Activated CD4-positive, alpha-beta memory T cell treated with anti-CD3 and anti-CD28 coated beads, Interleukin-2, amount 10 ng/mL, durations not matched to agents 7 days and 5 days (primary cell): ENCODE measurements at regions not wholly inside any gene's neighbourhood (a gene's known extent, or its start where the extent isn't known, plus 50 kb on each side); places are given as distances from the start of the nearest gene placed in this dataset.

Source experiments
- CTCF ChIA-PET: fragments of 350-600 bp; sonication (Branson Sonifier 250); formaldehyde crosslinking; loops from one replicate; lab custom pipeline; 2021; ENCODE audit warnings: antibody characterized with exemption, inconsistent platforms; lab: Charles Lee
- POLR2A ChIA-PET: fragments of 350-600 bp; sonication (Branson Sonifier 250); formaldehyde crosslinking; loops from one replicate; lab custom pipeline; 2021; ENCODE audit warnings: antibody characterized with exemption; lab: Charles Lee
- DNase-seq: peaks from one replicate; pipeline ENCODE4 v3.0.0-alpha.2; 2020
- H3K27ac Mint-ChIP-seq: one replicate; pipeline ENCODE4 v1.8.0; 2021; ENCODE audit warnings: mild to moderate bottlenecking, mixed read lengths
- H3K27me3 Mint-ChIP-seq: one replicate; pipeline ENCODE4 v1.8.0; 2021; ENCODE audit warnings: mixed read lengths
- H3K36me3 Mint-ChIP-seq: one replicate; pipeline ENCODE4 v1.8.0; 2021; ENCODE audit warnings: low read depth, mixed read lengths
- H3K4me1 Mint-ChIP-seq: one replicate; pipeline ENCODE4 v1.8.0; 2021; ENCODE audit warnings: mixed read lengths
- H3K4me3 Mint-ChIP-seq: one replicate; pipeline ENCODE4 v1.8.0; 2021; ENCODE audit warnings: mild to moderate bottlenecking, mixed read lengths
- H3K9me3 Mint-ChIP-seq: one replicate; pipeline ENCODE4 v1.8.0; 2021; ENCODE audit warnings: mixed read lengths

DNA sequence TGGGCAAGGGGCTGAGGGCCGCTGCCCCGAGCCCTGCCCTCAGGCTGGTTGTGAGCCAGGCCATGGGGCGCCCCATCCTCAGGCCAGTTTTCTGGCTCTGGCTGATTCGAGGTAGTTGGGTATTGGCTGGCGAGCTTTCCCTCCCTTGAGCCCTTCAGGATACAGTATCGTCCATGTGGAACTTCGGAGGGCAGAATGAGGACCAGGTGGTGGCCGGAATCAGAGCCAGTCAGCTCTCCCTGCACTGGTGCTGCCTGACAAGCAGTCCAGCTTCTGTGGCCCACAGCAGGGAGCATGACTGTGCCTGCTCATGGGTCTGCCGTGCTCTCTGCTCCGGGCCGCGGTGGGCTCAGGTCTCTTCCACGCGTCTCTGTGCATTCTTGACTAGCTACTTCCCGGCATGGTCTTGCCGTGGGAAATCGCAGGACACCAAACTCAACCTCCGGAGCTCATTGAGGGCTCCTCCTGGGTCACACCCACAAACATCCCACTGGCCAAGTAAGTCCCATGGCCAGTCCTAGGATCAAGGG, 1289.3 kb downstream of the BRD1 start:
- H3K36me3 Mint-ChIP-seq, result no peaks in the 10 kb centered on the region
- H3K4me3 Mint-ChIP-seq, result no peak overlapping the region
- DNase-seq, result no peak
- no peaks in the 10 kb centered on the region for H3K4me1 Mint-ChIP-seq
- no peak overlapping the region for H3K27ac Mint-ChIP-seq
- H3K9me3 Mint-ChIP-seq, result peaks cover 9% of the 10 kb centered on the region
- CTCF ChIA-PET, result no interaction called here
- no peaks in the 10 kb centered on the region for H3K27me3 Mint-ChIP-seq
- POLR2A ChIA-PET, result no interaction called here

GRCh38 chr22:48537343-48537680, 1290.4 kb downstream of the BRD1 start:
- Mint-ChIP-seq H3K27me3 (no peaks in the 10 kb centered on the region), H3K4me3 (no peak overlapping the region)

DNA sequence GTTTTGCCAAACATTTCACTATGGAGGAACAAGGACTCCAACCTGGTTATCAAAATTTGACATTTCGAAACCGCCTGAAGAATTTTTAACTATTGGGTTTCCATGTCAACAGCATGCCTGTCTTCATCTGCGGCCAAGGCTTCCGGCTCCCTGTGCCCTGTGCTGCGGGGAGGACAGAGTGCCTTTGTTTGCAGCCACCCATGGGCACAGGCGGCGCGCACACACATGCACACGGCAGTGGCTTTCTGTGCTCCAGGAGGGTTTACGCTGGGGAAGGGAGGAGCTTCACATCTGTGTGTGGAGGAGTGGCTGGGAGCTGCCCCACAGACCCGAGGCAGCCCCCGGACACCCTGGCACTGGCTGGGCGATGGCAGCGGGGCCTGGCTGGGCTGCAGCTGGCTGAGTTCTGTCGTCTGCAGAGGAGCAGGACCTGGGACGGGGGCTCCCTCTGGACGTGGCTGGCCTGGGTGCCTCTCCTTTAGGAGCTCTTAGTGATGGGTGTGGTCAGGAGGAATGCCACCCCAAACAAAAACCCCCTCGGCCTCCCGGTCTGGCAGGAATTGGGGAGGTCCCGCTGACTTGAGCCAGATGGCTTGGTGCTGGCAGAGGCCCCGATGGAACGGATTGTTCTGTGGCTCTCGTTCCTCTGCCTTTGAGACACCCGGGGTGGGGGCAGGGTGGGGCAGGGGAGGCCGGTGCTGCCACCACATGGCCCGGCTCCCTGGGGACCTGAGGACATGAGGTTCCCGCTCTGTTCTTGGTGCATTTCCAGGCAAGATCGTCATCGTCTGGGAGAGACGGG, 1290.9 kb downstream of the BRD1 start:
- CTCF ChIA-PET, result no interaction called here
- POLR2A ChIA-PET, result no interaction called here
- no peak overlapping the region for H3K27ac Mint-ChIP-seq
- no peaks in the 10 kb centered on the region for H3K36me3 Mint-ChIP-seq
- H3K4me1 Mint-ChIP-seq, result no peaks in the 10 kb centered on the region
- no peak for DNase-seq
- H3K27me3 Mint-ChIP-seq, result no peaks in the 10 kb centered on the region
- H3K4me3 Mint-ChIP-seq, result no peak overlapping the region
- no peaks in the 10 kb centered on the region for H3K9me3 Mint-ChIP-seq

More at GRCh38 chr22:48537343-48537680, 1290.4 kb downstream of the BRD1 start:
- DNase-seq, result no peak
- Mint-ChIP-seq H3K27ac (no peak overlapping the region), H3K36me3 (no peaks in the 10 kb centered on the region), H3K4me1 (no peaks in the 10 kb centered on the region), H3K9me3 (peaks cover 4% of the 10 kb centered on the region)
- POLR2A ChIA-PET, result no interaction called here
- CTCF ChIA-PET, result no interaction called here

- H3K9me3 Mint-ChIP-seq, result no peaks in the 10 kb centered on the region
- no peak for DNase-seq
- no peaks in the 10 kb centered on the region for H3K4me1 Mint-ChIP-seq
- H3K27me3 Mint-ChIP-seq, result no peaks in the 10 kb centered on the region
- CTCF ChIA-PET, result no interaction called here
- no peak overlapping the region for H3K27ac Mint-ChIP-seq
- POLR2A ChIA-PET, result no interaction called here
- H3K4me3 Mint-ChIP-seq, result no peak overlapping the region
- H3K36me3 Mint-ChIP-seq, result no peaks in the 10 kb centered on the region
Measured at GRCh38 chr22:48535868-48536540, 1291.7 kb downstream of the BRD1 start.

GRCh38 chr22:48534395-48534958, 1293.2 kb downstream of the BRD1 start:
- no peak overlapping the region for H3K27ac Mint-ChIP-seq
- H3K36me3 Mint-ChIP-seq, result no peaks in the 10 kb centered on the region
- POLR2A ChIA-PET, result no interaction called here
- H3K27me3 Mint-ChIP-seq, result no peaks in the 10 kb centered on the region
- H3K4me3 Mint-ChIP-seq, result no peak overlapping the region
- no peak for DNase-seq
- H3K9me3 Mint-ChIP-seq, result no peaks in the 10 kb centered on the region
- CTCF ChIA-PET, result no interaction called here
- no peaks in the 10 kb centered on the region for H3K4me1 Mint-ChIP-seq

- no peak overlapping the region for H3K27ac Mint-ChIP-seq
- POLR2A ChIA-PET, result no interaction called here
- CTCF ChIA-PET, result no interaction called here
- H3K9me3 Mint-ChIP-seq, result no peaks in the 10 kb centered on the region
- H3K36me3 Mint-ChIP-seq, result no peaks in the 10 kb centered on the region
- H3K4me3 Mint-ChIP-seq, result no peak overlapping the region
- no peak for DNase-seq
- H3K27me3 Mint-ChIP-seq, result no peaks in the 10 kb centered on the region
- no peaks in the 10 kb centered on the region for H3K4me1 Mint-ChIP-seq
Measured at GRCh38 chr22:48532986-48533385, 1294.7 kb downstream of the BRD1 start.

- DNase-seq, result no peak
- no peak overlapping the region for H3K27ac Mint-ChIP-seq
- no peaks in the 10 kb centered on the region for H3K36me3 Mint-ChIP-seq
- POLR2A ChIA-PET, result no interaction called here
- CTCF ChIA-PET, result no interaction called here
- H3K4me1 Mint-ChIP-seq, result no peaks in the 10 kb centered on the region
- no peaks in the 10 kb centered on the region for H3K27me3 Mint-ChIP-seq
- H3K4me3 Mint-ChIP-seq, result no peak overlapping the region
- no peaks in the 10 kb centered on the region for H3K9me3 Mint-ChIP-seq
Measured at GRCh38 chr22:48531761-48532435, 1295.8 kb downstream of the BRD1 start.

DNA sequence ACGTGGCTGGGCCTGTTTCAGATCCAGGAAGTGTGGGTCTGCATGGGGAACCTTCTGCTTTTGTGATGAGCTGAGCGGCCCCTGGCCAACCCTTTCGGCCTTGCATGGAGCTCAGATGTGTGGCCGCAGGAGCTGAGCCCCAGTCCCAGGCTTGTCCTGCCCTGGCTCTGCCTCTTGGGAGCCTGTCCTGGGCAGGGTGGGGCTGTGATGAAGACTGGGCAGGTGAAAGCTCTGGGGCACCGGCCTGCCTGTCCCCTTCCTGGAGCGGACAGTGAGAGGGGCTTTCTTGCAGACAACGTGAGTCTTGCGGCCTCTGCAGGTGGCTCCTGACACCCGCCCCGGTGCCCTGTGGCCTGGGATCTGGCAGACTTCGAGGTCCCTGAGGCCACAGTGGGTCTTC, 1296.6 kb downstream of the BRD1 start:
- no peaks in the 10 kb centered on the region for H3K4me1 Mint-ChIP-seq
- no peaks in the 10 kb centered on the region for H3K27me3 Mint-ChIP-seq
- POLR2A ChIA-PET, result no interaction called here
- H3K36me3 Mint-ChIP-seq, result no peaks in the 10 kb centered on the region
- H3K27ac Mint-ChIP-seq, result no peak overlapping the region
- H3K9me3 Mint-ChIP-seq, result no peaks in the 10 kb centered on the region
- no peak for DNase-seq
- no peak overlapping the region for H3K4me3 Mint-ChIP-seq
- CTCF ChIA-PET, result no interaction called here

DNA sequence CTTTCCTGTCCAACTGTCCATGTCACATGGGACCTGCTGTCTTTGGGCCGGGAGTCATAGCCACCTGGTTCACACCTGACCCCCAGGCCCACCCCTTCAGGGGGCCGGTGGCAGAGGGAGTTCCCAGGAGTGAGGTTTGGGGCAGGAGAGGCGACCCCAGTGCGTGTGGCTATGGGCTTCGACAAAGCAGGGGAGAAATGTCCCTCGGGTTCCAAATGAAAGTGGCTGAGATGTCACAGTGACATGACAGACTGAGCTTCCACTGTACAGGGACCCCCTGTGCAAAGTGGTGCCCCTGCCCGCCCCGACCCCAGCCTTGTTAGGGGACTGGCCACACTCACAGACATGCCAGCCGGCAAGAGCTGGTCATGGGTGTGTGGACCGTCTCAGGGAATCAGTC, 1297.0 kb downstream of the BRD1 start:
- no peaks in the 10 kb centered on the region for H3K36me3 Mint-ChIP-seq
- ChIA-PET POLR2A (no interaction called here), CTCF (no interaction called here)
- no peaks in the 10 kb centered on the region for H3K27me3 Mint-ChIP-seq
- H3K9me3 Mint-ChIP-seq, result no peaks in the 10 kb centered on the region
- no peak overlapping the region for H3K4me3 Mint-ChIP-seq
- H3K27ac Mint-ChIP-seq, result no peak overlapping the region
- no peaks in the 10 kb centered on the region for H3K4me1 Mint-ChIP-seq
- no peak for DNase-seq

DNA sequence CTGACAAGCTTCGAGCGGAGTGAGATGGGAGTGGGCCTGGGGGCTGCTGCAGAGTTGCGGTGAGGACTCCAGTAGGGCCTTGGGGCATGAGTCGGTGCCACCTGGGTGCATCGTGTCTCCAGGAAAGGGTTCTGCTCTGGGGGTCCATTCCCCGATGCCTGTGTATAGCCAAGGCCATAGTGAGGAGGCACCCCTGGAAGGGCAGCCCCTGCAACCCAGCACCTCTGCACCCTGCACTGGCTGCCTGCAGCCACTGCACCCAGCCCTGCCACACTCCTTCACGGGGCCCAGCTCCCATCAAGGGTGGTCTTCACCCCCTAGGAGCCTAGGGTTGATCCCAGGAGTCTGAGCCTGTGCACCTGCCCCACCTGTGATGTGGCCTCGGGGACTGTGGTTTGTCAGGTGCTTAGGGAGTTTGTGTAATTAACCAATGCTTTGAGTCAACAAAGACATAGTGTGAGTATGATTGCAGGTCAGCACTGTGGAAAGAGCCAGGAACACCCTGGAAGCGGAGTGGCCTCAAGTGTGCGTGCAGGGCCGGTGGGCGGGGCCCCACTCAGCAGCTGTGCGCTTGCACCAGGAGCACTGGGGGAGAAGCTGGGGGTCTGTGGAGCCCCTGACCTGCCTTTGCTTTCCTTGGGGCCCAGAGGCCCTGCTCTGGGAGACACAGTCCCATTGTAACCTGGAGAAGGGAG, 1299.3 kb downstream of the BRD1 start:
- no peaks in the 10 kb centered on the region for H3K4me1 Mint-ChIP-seq
- CTCF ChIA-PET, result no interaction called here
- POLR2A ChIA-PET, result no interaction called here
- no peaks in the 10 kb centered on the region for H3K9me3 Mint-ChIP-seq
- H3K4me3 Mint-ChIP-seq, result no peak overlapping the region
- no peak for DNase-seq
- H3K27me3 Mint-ChIP-seq, result no peaks in the 10 kb centered on the region
- H3K27ac Mint-ChIP-seq, result no peak overlapping the region
- no peaks in the 10 kb centered on the region for H3K36me3 Mint-ChIP-seq

GRCh38 chr22:48523761-48524160, 1303.9 kb downstream of the BRD1 start:
- Mint-ChIP-seq H3K4me3 (no peak overlapping the region), H3K4me1 (no peaks in the 10 kb centered on the region)
- CTCF ChIA-PET, result no interaction called here

GRCh38 chr22:48523091-48523490, 1304.6 kb downstream of the BRD1 start:
- DNase-seq, result no peak
- no peaks in the 10 kb centered on the region for H3K9me3 Mint-ChIP-seq
- H3K36me3 Mint-ChIP-seq, result no peaks in the 10 kb centered on the region
- H3K4me1 Mint-ChIP-seq, result no peaks in the 10 kb centered on the region
- CTCF ChIA-PET, result no interaction called here
- POLR2A ChIA-PET, result no interaction called here
- no peaks in the 10 kb centered on the region for H3K27me3 Mint-ChIP-seq
- no peak overlapping the region for H3K27ac Mint-ChIP-seq
- no peak overlapping the region for H3K4me3 Mint-ChIP-seq

More at GRCh38 chr22:48523761-48524160, 1303.9 kb downstream of the BRD1 start:
- DNase-seq, result no peak
- H3K27me3 Mint-ChIP-seq, result no peaks in the 10 kb centered on the region
- H3K36me3 Mint-ChIP-seq, result no peaks in the 10 kb centered on the region
- POLR2A ChIA-PET, result no interaction called here
- H3K9me3 Mint-ChIP-seq, result no peaks in the 10 kb centered on the region
- H3K27ac Mint-ChIP-seq, result no peak overlapping the region

DNA sequence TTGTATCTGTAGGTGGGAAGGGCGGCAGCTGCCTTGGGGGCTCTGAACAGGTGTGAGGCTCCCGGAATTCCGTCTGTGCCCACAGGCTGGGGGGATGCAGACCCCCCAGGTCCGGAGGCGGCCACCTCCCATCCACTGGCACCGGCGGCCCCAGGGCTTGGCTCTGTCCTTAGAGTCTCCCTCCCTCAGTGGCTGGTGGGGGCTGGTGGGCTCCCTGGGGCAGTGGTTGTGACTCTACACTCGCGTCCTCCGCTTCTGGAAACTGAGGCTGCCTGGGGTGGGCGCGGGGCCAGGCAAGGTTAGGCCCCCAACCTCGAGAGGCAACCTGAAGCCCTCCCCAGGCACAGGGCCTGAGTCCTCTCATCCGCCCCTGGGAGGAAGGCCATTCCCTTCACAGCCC, 1305.4 kb downstream of the BRD1 start:
- ChIA-PET POLR2A (no interaction called here), CTCF (interaction anchor here (0.7 kb wide), 1 partner anchor 24 kb away, joined by 3 read pairs; no protein-coding TSS in a partner anchor)
- no peak overlapping the region for H3K4me3 Mint-ChIP-seq

More for the DNA sequence above, 1305.4 kb downstream of the BRD1 start:
- DNase-seq, result no peak
- no peaks in the 10 kb centered on the region for H3K9me3 Mint-ChIP-seq
- H3K27ac Mint-ChIP-seq, result no peak overlapping the region
- H3K27me3 Mint-ChIP-seq, result no peaks in the 10 kb centered on the region
- H3K4me1 Mint-ChIP-seq, result no peaks in the 10 kb centered on the region
- H3K36me3 Mint-ChIP-seq, result no peaks in the 10 kb centered on the region
